ENCODE measurements at regions not wholly inside any gene's neighbourhood (a gene's known extent, or its start where the extent isn't known, plus 50 kb on each side); places are given as distances from the start of the nearest gene placed in this dataset.
"Not testable (repeated sequence)": the region's sequence is repeated elsewhere in the genome, so short reads cannot be mapped to it uniquely, and the experiment has no call there.

DNA sequence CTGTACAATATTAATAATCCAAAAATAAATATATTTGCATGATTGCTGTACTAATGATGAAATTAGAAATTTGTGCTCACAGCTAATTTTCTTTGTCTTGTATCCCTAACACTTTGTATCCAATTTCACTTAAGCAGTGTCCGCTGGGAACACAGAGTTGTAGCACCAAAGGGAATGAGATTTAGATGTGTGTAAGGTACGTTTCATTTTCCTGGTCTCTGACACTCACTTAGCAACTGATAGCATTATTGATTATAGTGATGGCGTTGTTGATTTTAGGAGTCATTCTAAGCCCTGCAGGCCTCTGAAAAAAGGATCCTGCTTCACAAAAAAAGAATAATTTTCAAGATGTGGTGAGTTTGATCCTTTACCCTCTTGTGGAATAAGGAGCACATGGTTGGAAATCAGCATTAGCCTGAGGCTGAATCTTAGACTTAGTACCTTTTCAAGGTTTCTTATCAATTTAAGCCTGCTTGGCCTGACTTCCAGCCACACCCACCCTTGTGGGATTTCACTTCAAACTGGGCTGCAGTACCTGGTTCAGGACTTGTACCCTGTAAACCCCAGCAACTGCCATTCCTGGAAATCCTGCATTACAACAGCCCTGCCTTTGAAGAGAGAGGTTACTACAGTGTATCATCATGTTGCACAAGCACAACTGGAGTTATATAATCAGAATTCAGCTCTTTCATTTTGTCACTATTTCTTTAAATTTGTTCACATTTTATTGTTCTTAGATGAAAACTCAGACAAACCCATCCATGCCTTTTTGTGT is 116.2 kb downstream of the RND3 start:
- DNase-seq (ENCODE audit: low read depth in 2 of 2), result no peak

DNA sequence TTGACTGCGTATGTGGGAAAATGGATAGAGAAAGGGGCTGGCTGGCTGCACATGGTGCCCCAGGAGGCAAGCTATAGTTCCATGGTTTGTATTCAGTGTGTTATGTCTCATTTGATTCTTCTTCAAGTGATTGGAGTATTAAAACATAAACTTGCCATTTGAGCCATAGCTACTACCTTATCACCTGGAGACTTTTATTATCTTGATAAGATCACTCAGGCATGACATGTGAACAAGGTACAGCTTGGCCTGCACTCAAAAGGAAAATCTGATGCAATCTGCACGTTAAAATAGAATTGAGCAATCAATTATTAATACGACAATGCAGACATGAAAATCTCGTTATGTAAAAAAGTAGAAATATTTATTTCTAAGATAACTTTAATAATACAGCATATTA is 116.9 kb downstream of the RND3 start:
- no peak for DNase-seq (ENCODE audit: low read depth in 2 of 2)

DNA sequence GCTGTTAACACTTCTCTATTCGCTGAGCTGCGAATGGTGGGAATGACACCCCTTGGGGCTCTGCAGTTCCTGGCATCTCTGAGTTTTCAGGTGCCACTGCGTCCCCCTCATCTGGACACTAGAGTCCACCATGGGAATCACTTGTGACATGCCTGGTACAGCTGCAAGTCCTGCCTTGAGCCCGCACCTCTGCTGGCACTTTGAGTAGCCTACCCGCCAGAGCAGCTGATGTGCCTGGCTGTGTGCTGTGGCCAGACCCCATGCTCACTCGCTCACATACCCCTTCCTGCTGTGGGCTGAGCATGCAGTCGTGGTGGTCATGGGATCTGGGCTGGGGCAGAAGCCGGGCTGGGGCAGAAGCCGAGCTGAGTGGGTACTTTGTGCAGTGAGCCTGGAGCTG is 117.6 kb downstream of the RND3 start:
- DNase-seq (ENCODE audit: low read depth in 2 of 2), result no peak

DNA sequence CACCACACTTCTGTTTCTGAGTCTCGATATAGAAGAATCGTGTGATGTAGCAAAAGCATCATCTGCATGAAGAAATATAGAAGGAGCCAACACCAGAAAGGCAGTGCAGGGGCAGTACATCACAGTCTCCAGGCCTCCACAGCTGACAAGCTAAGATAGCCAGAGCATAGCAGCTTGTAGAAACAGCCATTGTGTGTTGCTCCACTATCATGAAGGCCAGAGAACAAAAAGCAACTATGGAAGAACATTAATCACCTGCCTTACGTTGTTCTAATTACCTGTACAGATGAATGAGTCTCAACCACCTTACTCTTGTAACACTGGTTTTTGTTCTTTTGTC is 129.0 kb downstream of the RND3 start:
- no peak for DNase-seq (ENCODE audit: low read depth in 2 of 2)

DNA sequence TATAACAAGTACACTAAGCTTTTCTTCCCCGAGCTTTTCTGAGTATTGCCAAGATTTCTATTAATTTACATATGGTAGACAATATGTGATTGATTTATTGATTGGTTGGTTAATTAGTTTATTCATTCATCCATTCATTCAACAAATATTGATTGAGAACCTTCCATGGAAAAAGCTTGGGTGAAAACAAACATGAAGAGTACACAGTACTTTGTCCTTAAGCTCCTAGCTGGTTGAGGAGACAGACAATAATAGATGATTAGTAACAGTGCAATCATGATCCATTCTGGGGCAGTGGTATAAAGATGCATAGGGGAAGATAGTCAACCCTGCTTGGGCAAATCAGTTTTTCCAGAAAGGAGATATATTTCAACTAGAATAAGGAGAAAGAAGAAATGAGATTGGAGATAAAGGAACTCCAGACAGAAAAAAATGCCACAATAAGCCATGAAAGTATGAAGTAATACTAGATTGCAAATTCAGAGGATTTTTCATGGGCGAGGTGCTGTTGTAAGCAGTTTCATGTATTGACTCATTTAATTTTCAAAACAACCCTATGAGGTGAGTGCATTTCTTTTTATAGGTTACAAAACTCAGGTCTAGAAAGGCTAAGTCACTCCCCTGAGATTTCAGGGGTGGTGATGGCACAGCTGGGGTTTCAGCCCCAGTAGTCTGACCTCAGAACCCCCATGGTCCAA is 129.5 kb downstream of the RND3 start:
- DNase-seq (ENCODE audit: low read depth in 2 of 2), result no peak

DNA sequence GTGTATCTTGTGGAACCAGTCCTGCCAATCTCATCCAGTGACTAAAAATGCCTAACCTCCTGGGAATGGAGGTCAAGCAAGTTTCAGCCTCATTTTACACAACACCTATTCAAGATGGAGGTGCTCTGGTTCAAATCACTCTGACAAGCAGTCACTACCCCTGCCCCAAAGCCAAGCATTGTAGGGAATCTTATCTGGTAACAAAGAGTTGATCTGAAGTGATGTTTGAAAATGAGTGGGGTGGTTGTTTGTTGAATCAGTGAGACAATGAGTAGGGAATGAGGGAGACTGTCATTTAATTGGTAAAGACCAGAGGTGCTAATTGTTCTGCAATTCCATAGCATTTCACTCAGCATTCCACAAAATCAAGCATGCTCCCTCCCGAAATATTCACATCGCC is 132.0 kb downstream of the RND3 start:
- no peak for DNase-seq (ENCODE audit: low read depth in 2 of 2)

DNA sequence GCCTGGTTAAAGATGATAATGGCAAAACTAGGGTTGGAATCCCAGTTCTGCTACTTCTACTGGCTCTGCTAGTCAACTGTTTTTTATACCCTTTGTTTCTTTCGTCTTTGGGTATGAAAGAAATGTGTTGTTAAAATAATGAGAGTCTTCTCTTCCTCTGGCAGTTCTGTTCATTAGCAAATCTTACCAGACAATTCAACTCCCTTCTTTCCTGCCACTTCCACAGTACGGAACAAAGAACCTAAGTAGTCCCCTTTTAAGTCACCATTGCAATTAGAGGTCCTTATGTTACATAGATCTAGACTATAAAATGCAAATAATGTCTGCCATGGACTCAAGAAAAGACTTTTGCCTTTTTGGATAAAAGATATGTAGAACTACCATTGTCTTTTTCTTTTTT is 134.1 kb downstream of the RND3 start:
- DNase-seq (ENCODE audit: low read depth in 2 of 2), result no peak

DNA sequence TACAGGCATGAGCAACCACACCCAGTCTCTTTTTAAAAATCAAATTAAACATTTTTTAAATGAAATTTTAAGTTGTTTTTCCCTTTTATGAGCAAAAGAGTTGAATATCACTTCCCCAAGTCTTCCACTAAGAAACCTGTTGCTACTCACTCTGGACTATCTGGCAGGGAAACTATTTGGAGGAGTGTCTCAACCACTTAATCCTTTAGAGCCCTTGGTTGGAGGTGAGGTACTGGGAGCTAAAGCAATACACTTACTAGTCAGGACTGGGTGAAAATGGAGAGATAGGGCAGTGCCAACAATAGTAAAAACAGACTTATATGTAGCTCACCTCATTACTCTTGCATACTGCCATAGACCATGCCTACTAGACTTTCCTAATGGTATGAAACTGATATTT is 135.5 kb downstream of the RND3 start:
- no peak for DNase-seq (ENCODE audit: low read depth in 2 of 2)

DNA sequence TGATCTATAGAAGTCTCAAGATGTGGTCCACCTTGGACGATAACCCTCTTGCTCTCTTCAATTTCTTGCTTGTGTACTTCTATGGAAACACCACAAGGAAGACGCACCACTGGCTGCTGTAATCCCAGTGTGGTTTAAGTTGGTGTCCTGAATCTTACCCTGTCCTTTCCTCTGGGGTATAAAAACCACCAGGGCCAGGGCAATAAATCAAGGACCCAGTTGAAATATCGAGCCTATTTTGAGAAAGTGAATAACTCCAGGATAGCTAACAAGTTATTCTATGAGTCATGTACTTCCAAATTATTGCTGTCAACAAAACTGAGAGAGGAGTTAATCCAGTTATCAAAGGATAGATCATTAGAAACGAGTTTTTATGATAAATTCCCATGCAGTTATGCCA is 137.0 kb downstream of the RND3 start:
- DNase-seq (ENCODE audit: low read depth in 2 of 2), result no peak

DNA sequence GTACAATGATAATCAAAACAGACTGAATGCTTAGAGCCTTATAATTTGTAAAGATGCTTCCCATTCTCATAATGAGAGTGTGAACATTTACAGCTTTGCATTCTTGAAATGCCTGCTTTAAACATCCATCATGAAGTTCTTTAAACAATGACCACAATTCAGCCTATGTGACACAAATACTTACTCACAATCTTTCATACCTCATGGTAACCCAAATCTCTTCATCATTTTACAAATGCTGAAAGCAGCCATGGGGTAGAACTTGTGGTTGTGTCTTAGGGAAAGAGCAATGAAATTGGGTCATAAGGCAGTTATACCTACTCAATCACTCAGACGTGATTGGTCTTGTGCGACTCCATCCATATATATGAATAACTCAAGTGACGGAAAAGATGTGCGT is 140.7 kb downstream of the RND3 start:
- no peak for DNase-seq (ENCODE audit: low read depth in 2 of 2)

DNA sequence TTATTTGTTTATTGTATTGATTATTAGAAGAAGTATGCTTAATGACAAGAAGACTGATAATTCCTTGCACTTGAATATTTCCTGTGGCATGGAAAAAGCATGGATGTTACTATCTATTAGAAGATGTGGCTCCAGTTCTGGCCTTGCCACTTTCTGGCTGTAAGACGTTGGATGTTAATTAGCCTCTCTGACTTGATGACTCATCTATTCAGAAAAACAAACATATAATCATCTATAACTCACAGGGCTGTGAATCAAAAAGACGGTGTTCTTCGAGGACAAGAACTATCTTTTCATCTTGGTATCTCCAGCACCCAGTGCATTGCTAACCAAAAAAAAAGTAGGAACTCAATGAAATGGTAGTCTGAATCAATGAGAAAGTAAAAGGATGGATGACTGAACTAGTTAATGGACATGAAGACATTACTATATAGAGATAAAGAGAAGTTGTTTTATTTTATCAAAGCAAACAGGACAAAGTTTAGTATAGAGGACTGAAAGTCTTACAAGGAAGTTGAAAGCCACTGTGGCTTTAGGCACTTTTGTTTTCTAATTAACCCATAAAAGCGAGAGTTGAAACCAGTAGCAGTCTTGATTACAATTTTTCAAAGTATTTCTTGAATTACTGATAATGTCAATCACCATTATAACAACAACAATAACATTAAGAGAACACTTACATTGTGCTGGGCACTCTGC is 145.3 kb downstream of the RND3 start:
- no peak for DNase-seq (ENCODE audit: low read depth in 2 of 2)

DNA sequence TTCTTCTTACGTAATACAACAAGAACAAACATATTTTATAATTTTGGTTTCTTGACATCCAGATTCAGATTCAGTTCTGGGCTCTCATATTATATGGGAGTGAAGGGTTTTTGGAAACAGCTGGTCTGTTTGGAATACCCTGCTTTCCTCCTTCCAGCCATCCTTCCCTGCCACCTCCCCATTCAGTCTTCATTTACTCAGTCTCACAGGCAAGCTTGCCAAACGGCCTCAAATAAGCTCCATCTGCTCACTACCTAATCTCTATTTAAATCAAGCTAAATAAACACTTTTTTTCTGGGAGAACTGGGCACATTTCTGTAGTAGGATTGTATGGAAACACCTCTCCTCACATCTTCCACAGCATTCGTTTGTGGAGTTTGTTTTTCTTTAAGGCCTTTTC is 147.5 kb downstream of the RND3 start:
- no peak for DNase-seq (ENCODE audit: low read depth in 2 of 2)

DNA sequence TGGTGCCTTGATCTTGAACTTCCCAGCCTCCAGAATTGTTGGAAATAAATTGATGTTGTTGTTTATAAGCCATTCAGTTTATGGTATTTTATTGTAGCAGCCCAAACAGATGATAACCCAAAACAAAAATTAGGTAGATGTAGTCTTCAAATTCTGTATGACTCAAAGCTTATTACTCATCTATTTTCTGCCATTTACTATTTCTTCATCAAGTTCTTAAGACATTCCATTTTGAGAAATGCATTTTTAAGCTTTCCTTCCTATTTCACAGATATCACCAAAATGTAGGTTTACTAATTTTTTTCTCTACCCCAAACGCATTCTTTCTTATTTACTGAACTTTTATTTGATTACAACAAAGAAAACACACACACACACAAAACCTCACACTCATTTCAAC is 148.2 kb downstream of the RND3 start:
- DNase-seq (ENCODE audit: low read depth in 2 of 2), result no peak

DNA sequence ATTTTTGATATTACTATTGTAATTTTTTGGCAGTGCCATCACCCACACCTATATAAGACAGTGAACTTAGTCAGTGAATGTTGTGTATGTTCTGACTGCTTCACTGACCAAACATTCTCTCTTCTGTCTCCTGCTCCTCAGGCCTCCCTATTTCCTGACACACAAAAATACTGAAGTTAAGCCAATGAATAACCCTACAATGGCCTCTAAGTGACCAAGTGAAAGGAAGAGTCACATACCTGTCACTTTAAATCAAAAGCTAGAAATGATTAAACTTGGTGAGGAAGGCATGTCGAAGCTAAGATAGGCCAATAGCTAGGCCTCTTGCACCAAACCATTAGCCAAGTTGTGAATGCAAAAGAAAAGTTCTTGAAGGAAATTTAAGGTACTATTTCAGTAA is 151.9 kb downstream of the RND3 start:
- no peak for DNase-seq (ENCODE audit: low read depth in 2 of 2)

DNA sequence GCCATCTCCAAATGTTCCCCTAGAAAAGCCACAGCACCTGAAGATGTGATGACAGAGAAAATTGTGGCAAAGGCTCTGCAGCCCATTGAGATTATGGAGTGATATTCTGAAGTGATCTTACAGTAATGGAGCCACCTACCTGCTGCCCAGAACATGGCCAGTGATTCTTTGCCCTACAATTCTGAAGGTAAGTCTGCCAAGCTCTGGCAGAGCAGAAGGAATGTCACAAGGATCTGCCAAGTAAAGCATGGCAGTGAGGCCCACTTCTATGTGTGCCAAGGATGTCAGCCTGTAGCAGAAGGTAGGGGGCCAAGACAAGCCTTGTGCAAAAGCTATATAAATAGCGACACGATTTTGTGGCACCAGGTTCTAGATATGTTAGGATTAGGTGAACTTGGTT is 155.1 kb downstream of the RND3 start:
- no peak for DNase-seq (ENCODE audit: low read depth in 2 of 2)

DNA sequence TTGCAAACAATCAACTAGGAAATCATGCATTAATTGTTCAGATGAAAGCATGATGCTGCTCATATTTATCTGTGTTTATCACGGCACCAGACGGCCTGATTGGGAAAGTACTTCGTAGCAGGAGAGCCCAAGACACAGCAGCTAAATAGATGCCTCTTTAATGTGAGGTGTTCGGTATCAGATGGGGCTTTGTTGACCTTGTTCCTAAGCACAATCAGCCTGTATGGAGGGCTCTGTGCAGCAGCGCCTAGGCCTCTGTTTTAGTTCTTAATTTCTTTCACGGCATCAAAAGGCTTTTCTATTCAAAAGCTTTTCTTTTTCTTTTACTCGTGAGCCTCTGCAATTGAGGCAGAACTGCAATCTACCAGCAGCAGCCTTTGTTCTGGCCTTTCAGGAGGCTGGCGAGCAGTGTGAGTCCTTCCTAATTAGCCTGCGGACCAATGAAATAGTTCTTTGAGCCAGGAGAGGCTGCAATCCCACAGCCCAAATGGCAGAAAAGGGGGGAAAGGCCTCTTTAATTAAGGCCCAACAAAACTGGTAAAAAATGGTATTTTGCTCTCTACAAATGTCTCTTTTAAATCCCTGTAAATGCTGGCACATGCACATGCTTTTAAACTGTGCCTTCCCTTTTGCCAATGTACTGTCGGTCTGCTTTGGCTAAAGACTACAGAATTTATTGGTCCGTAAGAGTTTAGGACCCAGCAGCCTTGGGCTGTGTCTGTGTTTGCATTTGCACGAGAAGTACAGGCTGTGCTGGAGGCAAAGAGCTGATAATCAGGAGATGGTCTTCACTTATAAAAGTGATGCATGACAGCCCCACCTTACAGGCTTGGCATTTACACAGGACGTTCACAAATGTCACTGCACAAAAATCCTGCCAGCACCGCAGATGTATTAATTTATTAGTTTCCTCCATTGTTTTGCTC is 159.6 kb downstream of the RND3 start:
- no peak for DNase-seq (ENCODE audit: low read depth in 2 of 2)

DNA sequence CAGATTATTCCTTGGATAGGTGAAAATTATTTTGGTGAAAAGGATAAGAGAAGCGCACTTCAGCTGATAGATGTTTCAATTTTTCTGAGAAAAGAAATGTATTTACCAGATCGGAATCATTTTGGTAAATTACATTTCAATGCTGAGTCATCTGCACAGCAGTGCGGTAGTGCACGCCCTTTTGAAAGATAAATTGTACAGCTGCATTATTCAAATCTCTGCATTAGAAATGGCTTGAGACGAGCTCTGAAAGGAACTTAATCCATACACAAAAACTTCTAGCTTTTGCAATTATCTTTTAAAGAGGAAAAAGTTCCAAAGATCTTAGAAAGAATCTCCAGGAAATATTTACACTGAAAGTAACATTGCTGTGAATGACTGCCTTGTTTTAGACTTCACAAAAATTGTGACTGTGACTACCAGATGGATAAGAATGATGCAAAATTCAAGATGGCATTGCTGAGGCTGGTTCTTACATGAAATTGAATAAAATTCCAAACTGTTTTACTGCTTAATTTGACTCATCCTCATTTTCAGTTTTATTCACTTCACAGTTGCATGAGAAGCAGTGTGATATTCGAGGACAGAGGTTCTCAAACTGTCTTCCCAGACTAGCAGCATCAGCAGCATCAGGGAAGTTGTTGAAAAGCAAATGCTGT is 161.7 kb downstream of the RND3 start:
- DNase-seq (ENCODE audit: low read depth in 2 of 2), result no peak

DNA sequence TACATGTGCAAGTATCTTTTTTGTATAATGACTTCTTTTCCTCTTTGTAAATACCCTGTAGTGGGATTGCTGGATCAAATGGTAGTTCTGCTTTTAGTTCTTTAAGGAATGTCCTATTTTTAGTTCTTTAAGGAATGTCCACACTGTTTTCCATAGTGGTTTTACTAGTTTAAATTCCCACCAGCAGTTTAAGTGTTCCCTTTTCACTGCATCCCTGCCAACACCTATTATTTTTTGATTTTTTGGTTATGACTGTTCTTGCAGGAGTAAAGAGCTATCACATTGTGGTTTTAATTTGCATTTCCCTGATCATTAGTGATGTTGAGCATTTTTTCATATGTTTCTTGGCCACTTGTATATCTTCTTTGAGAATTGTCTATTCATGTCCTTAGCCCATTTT is 164.4 kb downstream of the RND3 start:
- DNase-seq (ENCODE audit: low read depth in 2 of 2), result not testable (repeated sequence)

DNA sequence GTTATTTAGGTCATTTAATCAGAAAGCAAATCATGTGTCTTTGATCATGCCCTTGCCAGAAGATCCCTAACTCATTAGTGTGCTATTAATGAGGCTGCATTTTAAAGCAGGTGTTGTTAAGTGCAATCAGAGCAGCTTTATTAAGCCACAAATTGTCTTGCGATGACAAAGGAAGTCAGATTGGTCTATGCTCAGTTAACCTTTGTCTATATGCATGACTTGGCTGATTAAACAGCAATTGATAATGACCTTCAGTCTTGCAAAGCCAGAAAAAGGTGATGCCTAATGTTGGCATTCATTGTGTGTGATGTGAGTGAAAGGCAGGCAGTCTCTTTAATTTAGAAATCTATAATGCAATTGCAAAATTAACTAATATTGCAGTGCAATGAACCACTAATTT is 166.9 kb downstream of the RND3 start:
- no peak for DNase-seq (ENCODE audit: low read depth in 2 of 2)

DNA sequence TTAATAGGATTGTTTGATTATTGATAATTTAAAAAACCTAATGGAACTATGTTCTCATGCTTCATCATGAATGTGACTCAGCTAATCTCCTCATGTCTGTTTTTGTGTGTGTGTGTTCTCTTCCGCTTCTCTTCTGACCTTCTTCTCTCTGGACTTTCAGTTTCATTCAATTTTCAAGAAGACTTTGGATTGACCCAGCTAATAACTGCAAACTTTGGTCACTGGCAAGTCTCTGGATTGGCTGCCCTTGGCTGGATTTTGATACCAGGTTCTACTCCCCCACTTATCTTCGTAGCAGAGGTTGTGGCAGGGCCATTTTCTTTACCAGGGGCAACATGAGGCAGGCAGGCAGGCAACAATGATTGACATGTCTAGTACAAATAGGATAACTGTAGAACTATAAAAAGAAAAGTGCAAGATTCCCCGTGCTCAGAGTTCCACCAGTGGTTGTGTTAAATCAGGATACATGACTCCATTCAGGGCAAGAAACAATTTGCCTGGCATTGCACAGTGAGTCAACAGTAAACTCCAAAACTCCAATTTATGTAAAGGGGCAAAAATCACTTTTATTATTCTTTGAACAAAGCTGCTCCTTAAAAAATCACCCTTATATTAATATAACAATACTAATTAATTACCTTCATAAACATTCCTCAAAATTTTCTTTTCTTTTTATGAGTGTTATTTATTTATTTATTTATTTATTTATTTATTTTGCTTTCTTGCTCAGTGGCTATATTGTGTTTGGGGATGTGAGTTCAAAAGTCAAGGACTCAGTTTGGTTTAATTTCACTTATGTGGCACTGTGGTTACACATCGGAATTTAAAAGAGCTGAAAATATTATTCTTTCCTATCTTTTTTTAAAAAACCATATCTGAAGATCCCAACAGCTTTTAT is 167.6 kb downstream of the RND3 start:
- no peak for DNase-seq (ENCODE audit: low read depth in 2 of 2)

DNA sequence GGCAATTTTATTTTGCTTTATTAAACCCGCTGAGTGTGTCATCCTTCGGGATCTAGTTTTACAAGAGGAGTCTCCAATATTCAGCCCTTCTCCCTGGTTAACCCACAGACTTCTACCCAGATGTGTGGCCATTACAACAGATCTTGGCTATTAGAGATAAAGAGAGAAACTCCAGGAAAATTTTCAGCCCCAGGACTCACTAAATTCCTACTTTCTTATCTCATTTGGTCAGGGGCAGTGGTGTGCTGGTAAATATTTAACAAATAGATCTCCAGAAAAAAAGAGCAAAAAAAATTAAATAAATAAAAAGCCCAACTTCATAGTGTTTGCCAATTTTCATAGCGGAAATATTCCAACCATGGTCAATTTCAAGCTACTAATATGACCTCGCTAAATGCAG is 168.4 kb downstream of the RND3 start:
- no peak for DNase-seq (ENCODE audit: low read depth in 2 of 2)
